HG03097 (cell line): ENCODE measurements at regions not wholly inside any gene's neighbourhood (a gene's known extent, or its start where the extent isn't known, plus 50 kb on each side); places are given as distances from the start of the nearest gene placed in this dataset.
"Not testable (repeated sequence)": the region's sequence is repeated elsewhere in the genome, so short reads cannot be mapped to it uniquely, and the experiment has no call there.

Experiments
- ATAC-seq: cut with Tn5 transposase; IDR thresholded peaks from one replicate; pipeline ENCODE4 v1.9.1; 2021; ENCODE audit not compliant: unreplicated experiment, low FRiP score

DNA sequence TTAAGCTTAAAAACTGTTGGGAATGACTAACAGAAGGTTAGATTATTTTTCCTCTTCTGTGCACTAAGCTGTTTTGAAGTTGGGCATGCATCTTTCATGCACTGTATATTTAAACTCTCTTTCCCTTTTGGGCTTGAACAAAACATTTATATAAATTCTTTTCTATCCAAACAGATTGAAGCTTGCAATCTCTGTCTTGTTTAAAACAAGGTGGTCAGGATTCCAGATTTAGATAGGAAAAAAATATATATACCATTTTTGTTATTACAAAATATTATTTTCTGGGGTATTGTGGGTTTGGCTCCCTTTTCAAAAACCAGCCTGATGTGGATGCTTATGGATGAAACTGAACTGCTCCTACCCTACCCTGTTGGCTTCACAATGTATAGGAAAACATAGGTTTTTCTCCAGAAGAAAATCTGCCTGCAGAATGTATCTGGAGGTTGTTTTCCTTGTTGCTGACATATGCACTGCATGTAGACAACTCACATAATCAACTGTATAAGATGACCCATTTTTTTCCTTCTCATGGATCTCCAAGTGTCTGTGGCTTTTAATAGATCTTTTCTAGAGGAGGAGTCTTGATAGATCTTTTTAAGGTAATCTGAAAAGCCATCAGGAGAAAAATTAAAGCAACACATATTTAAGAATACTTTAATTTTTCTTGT, 146.3 kb downstream of the PRL start:
- no peak for ATAC-seq

DNA sequence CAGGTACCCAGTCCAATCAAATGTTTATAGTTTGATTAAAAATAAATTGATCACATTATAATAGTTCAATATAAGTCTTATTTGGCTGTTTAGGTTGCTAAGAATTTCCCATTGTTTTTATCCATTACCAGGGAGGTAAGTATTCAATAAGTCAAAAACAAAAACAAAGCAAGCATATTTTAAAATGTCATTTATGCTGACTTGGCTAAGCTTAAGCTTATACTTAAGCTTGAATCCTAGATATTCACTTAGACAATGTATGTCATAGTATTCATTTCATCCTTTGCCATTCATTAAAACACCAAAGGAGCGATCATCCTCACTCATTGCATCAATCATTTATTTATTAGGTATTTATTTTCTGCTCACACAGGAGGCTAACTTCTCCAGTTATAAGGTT, 144.9 kb downstream of the PRL start:
- no peak for ATAC-seq

DNA sequence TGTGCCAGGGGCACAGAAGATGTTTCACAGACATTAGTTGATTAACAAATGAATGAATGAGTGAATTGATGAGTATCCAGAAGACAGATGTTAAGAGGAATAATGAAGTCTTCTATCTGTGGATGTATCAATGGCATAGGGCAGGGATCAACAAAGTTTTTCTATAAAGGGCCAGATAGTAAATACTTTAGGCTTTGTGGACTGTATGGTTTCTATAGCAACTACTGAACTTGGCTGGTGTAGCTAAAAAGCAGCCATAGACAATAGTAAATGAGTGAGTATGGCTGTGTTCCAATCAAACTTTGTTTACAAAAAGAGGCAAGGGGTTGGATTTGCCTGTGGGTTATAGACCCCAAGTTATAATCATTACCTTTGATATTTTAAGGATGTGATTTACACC, 144.0 kb downstream of the PRL start:
- ATAC-seq: no peak

DNA sequence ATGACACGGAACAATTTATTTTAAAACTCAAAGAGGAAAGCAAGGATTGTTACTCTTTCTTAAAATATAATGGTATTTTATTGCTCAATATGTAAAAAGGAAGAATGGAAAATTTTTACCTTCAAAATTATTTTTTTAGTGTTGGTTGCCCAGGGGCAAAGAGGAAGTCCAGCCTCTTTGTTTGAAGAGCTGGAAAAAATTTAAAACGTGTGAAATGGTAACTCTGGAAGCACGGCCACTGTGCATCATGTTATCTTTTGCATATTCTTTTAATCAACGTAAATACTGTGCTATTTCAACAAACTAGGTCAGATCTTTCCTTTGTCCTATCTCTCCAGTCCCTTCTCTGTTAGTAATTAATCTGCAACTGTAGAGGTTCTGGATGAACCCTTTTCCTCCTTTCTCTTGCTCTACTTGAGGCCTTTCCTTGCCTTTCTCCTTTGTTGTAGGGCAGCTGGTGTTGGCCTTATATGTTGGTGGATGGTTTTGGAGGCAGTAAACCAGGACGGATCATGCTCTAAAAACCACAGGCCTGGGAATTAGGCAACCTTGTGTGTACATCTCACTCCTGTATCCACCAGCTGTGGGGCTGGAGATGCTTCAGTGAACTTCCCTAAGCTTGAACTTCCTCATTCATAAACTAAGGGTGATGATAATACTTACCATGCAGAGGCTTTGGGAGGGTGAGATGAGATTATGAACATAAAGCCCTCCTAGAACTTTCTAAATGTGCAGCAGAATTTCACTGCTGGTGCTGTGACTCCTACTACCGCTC, 143.3 kb downstream of the PRL start:
- no peak for ATAC-seq

DNA sequence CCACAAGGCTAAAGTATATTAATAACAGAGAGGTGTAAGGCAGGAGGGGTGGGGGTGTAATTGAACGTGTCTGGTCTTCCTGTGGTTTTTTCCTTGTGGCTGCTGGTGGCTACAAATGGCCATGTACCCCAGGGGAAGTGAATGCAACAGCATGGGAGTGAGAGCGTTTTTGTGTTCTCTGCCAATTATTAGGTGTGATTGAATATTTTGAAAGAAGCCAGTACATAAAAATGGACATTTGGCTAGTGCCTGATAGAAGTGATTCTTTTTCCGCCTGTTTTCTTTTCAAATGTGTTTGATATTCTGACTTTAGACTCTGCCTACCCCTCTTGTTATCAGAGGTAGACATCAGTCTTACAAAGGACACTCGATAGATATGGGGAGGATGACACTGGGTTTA, 141.3 kb downstream of the PRL start:
- ATAC-seq: no peak

DNA sequence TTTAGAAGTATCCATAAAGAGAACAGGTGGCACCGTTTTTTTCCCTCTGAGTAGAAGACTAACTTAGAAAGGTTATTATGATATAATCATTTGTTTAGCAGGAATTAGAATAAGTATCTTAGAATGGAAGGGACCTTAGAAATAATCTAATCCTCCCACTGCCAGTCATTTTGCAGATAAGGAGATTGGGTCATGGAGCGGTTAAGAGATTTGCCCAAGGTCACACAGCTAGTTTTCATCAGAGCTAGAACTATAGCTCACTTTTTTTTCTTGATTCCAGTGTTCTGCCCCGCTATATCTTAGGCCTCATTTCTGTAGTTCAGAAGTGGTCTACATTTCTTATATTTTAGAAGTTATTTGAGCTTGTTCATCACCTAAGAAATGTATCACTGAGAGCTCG, 139.6 kb downstream of the PRL start:
- no peak for ATAC-seq

DNA sequence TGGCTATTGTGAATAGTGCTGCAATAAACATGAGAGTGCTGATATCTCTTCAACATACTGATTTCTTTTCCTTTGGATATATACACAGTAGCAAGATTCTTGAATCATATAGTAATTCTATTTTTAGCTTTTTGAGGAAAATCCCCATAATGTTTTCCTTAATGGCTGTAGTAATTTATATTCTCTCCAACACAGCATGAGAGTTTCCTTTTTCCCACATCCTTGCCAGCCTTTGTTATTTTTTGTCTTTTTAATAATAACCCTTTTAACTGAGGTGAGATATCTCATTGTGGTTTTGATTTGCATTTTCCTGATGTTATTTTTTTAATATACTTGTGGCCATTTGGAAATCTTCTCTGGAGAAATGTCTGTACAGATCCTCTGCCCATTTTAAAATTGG, 132.6 kb downstream of the PRL start:
- no peak for ATAC-seq

DNA sequence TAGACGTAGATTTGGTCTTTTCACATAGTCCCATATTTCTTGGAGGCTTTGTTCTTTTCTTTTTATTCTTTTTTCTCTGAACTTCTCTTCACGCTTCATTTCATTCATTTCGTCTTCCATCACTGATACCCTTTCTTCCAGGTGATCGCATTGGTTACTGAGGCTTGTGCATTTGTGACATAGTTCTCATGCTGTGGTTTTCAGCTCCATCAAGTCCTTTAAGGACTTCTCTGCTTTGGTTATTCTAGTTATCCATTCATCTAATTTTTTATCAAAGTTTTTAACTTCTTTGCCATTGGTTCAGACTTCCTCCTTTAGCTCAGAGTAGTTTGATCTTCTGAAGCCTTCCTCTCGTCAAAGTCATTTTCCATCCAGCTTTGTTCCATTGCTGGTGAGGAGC, 125.8 kb downstream of the PRL start:
- ATAC-seq: not testable (repeated sequence)

DNA sequence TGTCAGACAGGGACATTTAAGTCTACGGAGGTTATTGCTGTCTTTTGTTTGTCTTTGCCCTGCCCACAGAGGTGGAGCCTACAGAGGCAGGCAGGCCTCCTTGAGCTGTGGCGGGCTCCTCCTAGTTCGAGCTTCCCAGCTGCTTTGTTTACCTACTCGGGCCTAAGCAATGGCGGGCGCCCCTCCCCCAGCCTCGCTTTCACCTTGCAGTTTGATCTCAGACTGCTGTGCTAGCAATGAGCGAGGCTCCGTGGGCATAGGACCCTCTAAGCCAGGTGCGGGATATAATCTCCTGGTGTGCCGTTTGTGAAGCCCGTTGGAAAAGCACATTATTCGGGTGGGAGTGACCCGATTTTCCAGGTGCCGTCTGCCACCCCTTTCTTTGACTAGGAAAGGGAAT, 125.0 kb downstream of the PRL start:
- not testable (repeated sequence) for ATAC-seq

DNA sequence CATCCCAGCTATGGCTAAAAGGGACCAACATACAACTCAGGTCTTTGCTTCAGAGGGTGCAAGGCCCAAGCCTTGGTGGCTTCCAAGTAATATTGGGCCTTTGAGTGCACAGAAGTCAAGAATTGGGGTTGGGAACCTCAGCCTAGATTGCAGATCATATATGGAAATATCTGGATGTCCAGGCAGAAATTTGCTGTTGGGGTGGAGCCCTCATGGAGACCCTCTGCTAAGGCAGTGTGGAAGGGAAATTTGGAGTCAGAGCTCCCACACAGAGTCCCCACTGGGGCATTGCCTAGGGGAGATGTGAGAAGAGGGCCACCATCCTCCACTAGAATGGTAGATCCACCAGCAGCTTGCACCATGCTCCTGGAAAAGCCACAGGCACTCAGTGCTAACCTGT, 123.5 kb downstream of the PRL start:
- ATAC-seq: no peak

DNA sequence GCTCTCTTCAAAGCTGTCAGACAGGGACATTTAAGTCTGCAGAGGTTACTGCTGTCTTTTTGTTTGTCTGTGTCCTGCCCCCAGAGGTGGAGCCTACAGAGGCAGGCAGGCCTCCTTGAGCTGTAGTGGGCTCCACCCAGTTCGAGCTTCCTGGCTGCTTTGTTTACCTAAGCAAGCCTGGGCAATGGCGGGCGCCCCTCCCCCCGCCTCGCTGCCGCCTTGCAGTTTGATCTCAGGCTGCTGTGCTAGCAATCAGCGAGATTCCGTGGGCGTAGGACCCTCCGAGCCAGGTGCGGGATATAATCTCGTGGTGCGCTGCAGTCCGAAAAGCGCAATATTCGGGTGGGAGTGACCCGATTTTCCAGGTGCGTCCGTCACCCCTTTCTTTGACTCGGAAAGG, 116.6 kb downstream of the PRL start:
- not testable (repeated sequence) for ATAC-seq

DNA sequence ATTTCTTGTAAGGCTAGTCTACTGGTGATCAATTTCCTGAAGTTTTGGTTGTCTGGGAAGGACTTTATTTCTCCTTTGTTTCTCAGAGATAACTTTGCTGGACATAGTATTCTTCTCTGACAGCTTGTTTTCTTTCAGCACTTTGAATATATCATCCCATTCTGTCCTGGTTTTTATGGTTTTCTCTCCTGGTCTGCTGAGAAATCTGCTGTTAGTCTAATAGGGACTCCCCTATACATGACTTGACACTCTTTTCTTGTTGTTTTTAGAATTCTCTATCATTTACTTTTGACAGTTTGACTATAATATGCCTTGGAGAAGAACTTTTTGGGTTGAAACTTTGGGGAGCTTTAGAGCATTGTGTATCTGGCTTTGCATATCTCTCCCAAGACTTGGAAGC, 112.5 kb downstream of the PRL start:
- ATAC-seq: no peak

DNA sequence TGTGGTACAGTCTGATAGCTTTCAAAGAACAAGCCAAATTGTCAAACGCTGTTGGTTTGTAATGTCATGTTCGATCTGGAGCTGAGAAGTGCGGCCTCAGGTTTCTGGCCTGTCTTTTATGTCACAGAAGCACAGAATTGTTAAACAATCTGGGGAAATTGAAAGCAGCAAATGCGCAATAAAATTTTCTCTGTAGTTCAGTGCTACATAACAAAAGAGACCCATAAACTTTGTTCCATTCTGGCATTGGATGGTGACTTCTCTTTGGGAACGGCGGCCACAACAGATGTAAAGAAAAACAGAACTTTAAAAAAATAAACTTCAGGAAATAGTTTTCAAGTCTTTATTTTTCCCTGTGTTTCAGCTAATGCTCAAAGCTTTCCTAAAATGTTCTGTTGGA, 106.9 kb downstream of the PRL start:
- no peak for ATAC-seq

DNA sequence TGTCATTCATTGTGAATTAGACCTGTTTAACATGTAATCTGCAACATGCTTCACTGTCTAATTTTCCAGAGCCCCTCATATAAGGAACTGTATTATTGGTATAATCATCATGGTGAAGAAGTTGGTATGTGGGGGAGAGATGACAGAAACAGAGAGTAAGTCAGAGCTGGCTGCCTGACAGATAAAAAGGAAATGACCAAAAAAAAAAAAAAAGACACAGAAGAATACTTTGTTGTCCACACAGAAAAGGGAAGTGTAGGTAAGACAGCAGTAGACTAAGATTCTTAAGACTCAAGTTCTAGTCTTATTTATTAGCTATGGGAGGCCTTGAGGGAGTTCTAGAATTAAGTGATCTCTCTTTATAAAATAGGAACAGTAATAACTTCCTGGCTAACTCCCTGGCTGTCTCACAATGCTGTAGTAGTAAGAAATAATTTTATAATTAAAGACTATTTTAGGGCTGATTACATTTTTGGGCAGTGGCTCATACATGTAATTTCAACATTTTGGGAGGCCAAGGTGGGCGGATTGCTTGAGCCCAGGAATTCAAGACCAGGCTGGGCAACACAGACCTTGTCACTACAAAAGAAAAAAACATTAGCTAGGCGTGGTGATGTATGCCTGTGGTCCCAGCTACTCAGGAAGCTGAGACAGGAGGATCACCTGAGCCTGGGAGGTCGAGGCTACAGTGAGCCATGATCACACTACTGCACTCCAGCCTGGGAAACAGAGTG, 102.5 kb downstream of the PRL start:
- ATAC-seq: no peak

DNA sequence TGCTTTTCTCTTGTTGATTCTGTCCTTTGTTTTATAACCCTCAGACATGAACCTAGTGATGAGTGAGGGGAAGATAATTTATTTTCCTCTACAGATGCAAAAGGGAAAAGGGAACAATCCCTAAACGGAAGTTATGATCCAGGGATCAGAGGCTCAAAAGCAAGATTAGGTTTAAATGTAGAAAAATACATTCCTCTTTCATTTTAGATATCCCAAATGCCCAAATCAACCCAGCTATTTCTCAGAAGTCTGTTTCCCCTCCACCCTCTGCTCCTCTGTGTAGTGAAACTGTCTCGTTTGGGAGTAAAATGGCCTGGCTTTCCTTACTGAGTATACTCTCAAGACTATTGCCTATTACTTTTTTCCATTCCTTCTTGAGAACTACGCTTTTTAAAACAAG, 97.1 kb downstream of the PRL start:
- ATAC-seq: no peak

DNA sequence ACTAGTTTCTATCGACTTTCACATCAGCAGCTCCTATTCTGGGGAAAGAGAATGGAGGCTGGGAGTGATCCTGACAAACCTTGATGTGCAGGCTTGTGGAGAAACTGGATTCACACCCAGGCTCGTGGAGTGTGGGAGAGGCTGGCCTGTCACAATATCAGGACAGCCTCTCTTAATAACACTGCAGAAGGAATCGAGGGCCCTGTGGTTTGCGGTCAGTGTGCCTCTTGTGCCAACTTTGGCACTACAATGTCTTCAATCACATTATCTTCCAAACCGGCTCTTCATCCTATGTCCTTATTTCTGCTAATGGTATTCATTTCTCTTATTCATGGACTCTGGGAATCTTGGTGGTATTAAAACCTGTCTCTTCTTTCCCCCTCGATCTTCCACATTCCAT, 92.7 kb downstream of the PRL start:
- ATAC-seq: no peak

DNA sequence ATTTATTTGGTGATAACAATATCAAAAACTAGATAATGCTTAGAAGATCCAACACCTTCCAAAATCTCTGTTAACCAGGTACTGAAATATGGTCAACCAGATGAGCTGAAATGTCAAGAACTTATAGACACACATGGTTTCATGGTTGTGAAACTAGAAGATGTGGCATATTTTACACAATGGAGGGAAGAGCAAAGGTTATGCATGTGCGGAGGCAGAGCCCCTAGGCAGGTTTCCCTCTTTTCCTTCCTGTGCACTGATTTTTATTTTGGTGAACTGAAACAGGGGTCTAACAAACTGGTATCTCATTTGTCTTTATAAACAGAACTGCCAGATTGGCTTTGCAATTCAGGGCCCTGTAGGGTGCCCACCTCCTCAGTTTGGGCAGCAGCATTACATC, 91.6 kb downstream of the PRL start:
- no peak for ATAC-seq

DNA sequence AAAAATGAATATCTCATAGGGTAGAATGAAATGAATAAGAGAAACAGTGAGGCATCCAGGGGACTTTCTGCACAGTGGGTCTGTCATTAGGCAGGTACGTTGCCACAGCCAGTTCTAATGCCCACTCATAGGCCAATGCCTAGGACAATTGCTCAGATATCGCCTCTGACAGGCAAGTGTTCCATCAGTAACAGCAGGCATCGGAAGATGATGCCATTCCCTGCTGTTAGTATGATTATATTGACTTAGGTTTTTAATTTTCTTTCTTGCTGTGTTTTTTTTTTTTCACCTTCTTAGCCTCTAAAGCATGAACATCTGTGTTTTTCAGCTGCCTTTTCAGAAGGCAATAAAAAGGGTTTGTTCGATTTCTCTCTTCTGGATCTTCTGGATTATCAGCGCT, 90.7 kb downstream of the PRL start:
- no peak for ATAC-seq

DNA sequence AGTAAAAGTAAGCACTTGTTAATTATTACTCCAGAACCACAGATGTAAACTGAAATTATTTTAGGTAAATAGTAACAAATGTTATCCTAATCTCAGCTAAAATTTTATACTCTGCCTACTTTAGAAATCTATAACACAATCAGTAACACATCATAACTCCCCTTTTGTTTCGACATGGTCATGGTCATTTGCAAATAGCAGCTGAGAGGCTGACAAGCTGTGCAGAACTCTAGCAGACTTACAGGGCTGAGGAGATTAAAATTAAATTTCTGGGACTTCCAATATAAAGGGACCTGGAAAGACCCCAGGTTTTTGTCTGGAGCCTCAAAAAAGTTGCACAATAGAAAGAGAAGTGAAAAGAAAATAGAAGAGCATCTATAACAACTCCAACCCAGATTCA, 88.8 kb downstream of the PRL start:
- no peak for ATAC-seq

DNA sequence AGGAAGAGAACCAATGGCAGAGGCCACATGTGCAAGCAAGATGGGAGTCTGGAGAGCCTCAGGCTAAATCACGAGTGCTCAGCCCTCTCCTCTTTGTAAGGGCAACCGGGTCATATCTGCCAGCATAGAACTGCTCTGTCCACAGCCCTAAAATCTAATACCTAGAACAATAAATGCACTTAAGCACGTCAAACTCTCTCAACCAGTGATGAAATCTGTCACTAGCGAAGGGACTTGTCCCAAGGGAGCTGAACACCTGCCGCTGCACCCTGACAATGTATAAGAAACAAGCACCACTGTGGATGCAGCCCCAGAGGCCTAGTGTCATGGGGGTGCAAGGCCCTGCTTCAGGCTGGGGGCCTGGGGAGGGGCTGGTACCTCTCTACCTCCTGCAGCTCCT, 82.5 kb downstream of the PRL start:
- no peak for ATAC-seq

DNA sequence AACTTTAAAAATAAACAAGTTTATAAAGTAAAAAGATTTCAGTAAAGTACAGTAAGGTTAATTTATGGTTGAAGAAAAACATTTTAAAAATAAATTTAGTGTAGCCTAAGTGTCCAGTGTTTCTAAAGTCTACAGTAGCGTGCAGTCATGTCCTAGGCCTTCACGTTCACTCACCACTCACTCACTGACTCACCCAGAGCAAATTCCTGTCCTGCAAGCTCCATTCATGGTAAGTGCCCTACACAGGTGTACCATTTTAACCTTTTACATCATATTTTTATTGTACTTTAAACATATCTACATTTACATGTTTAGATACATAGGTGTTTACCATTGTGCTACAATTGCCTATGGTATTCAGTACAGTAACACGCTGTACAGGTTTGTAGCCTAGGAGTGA, 81.4 kb downstream of the PRL start:
- ATAC-seq: not testable (repeated sequence)

DNA sequence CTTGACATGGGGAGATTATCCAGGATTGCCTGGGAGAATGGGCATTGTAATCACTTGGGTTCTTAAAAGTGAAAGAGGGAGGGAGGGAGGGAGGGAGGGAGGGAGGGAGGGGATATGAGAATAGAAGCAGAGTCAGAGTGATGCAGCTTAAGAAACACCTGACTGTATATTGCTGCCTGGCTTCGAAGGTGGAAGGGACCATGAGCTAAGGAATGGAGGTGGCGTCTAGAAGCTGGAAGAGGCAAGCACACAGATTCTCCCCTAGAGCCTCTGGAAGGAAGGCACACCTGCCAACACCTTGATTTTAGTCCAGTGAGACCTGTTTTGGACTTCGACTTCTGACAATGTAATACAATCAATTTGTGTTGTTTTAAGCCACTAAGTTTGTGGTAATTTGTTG, 78.4 kb downstream of the PRL start:
- ATAC-seq: no peak
